Thymus (tissue), 11 donors: ENCODE measurements at regions not wholly inside any gene's neighbourhood (a gene's known extent, or its start where the extent isn't known, plus 50 kb on each side); places are given as distances from the start of the nearest gene placed in this dataset.

Experiments
- DNase-seq, 9 donors: peaks; one replicate each; pipeline ENCODE4 v3.0.0-alpha.2; 2013; ENCODE audit warnings: low spot score in 9 of 9, low read depth in 6 of 9, missing footprints in 1 of 9
- H3K27ac ChIP-seq, 2 donors: one replicate each; pipeline ENCODE4 v1.5.1; 2013; ENCODE audit warnings: control low read depth in 1 of 2, low read depth in 1 of 2, low read length in 1 of 2, mild to moderate bottlenecking in 1 of 2, moderate library complexity in 1 of 2
- H3K27me3 ChIP-seq, 2 donors: one replicate each; pipeline ENCODE4 v1.5.1; 2013; ENCODE audit warnings: low read length in 1 of 2; ENCODE audit not compliant: control insufficient read depth in 2 of 2, insufficient read depth in 1 of 2
- H3K36me3 ChIP-seq, 2 donors: one replicate each; pipeline ENCODE4 v1.5.1; 2013; ENCODE audit warnings: low read length in 1 of 2, mild to moderate bottlenecking in 1 of 2, moderate library complexity in 1 of 2; ENCODE audit not compliant: control insufficient read depth in 2 of 2, insufficient read depth in 2 of 2
- H3K4me1 ChIP-seq, 2 donors: one replicate each; pipeline ENCODE4 v1.5.1; 2013; ENCODE audit warnings: low read length in 2 of 2; ENCODE audit not compliant: control insufficient read depth in 2 of 2, insufficient read depth in 2 of 2
- H3K4me3 ChIP-seq, 2 donors: one replicate each; pipeline ENCODE4 v1.5.1; 2013; ENCODE audit warnings: low read length in 2 of 2, control low read depth in 1 of 2, mild to moderate bottlenecking in 1 of 2
- H3K9me3 ChIP-seq, 2 donors: one replicate each; pipeline ENCODE4 v1.5.1; 2013; ENCODE audit warnings: low read length in 1 of 2, mild to moderate bottlenecking in 1 of 2; ENCODE audit not compliant: control insufficient read depth in 2 of 2, insufficient read depth in 1 of 2
- WGBS: extraction: QIAGEN DNeasy Blood & Tissue Kit; methylation state at CpG from one replicate; pipeline ENCODE4 v1.1.7; 2013; 5-methylcytosine and 5-hydroxymethylcytosine counted together
- donor health status: healthy.

- Histone ChIP-seq H3K27ac (no peak overlapping the region), H3K4me3 (no peak overlapping the region), H3K9me3 (no peaks in the 10 kb centered on the region), H3K27me3 (peaks cover 0 to 8% of the 10 kb centered on the region in 2 donors), H3K4me1 (no peaks in the 10 kb centered on the region), H3K36me3 (no peaks in the 10 kb centered on the region)
- DNase-seq, result no peak
- WGBS, result 78% methylated on average over 4 of the region's 4 CpGs
Measured at GRCh38 chr12:95402096-95402495, 71.9 kb upstream of the METAP2 start.

GRCh38 chr12:95408201-95408600 is 65.8 kb upstream of the METAP2 start:
- Histone ChIP-seq H3K27ac (no peak overlapping the region), H3K36me3 (no peaks in the 10 kb centered on the region), H3K9me3 (no peaks in the 10 kb centered on the region), H3K4me3 (no peak overlapping the region), H3K4me1 (no peaks in the 10 kb centered on the region), H3K27me3 (no peaks in the 10 kb centered on the region)
- no peak for DNase-seq
- WGBS, result 94% methylated on average over 8 of the region's 8 CpGs

GRCh38 chr12:95411057-95411456 is 62.9 kb upstream of the METAP2 start:
- Histone ChIP-seq H3K4me1 (no peaks in the 10 kb centered on the region), H3K27ac (no peak overlapping the region), H3K9me3 (no peaks in the 10 kb centered on the region), H3K36me3 (no peaks in the 10 kb centered on the region), H3K4me3 (no peak overlapping the region), H3K27me3 (no peaks in the 10 kb centered on the region)
- WGBS, result 98% methylated on average over 3 of the region's 3 CpGs
- no peak for DNase-seq

GRCh38 chr12:95411466-95411865 is 62.5 kb upstream of the METAP2 start:
- no peaks in the 10 kb centered on the region for H3K4me1 ChIP-seq
- H3K9me3 ChIP-seq, result no peaks in the 10 kb centered on the region
- WGBS, result 90% methylated on average over 3 of the region's 3 CpGs
- H3K36me3 ChIP-seq, result no peaks in the 10 kb centered on the region
- H3K27ac ChIP-seq, result no peak overlapping the region
- no peak for DNase-seq
- no peak overlapping the region for H3K4me3 ChIP-seq
- H3K27me3 ChIP-seq, result no peaks in the 10 kb centered on the region

GRCh38 chr12:95412482-95413311 is 61.3 kb upstream of the METAP2 start:
- DNase-seq, result no peak

GRCh38 chr12:95413576-95413975 is 60.4 kb upstream of the METAP2 start:
- 94% methylated on average over 3 of the region's 3 CpGs for WGBS
- H3K9me3 ChIP-seq, result no peaks in the 10 kb centered on the region
- no peak overlapping the region for H3K4me3 ChIP-seq
- H3K36me3 ChIP-seq, result no peaks in the 10 kb centered on the region
- H3K4me1 ChIP-seq, result no peaks in the 10 kb centered on the region
- no peak overlapping the region for H3K27ac ChIP-seq
- no peak for DNase-seq
- no peaks in the 10 kb centered on the region for H3K27me3 ChIP-seq

More at GRCh38 chr12:95412482-95413311, 61.3 kb upstream of the METAP2 start:
- WGBS, result 96% methylated on average over 4 of the region's 4 CpGs
- H3K36me3 ChIP-seq, result no peaks in the 10 kb centered on the region
- no peak overlapping the region for H3K27ac ChIP-seq
- no peaks in the 10 kb centered on the region for H3K27me3 ChIP-seq
- H3K4me3 ChIP-seq, result no peak overlapping the region
- no peaks in the 10 kb centered on the region for H3K4me1 ChIP-seq
- H3K9me3 ChIP-seq, result no peaks in the 10 kb centered on the region

GRCh38 chr12:95415451-95415850 is 58.5 kb upstream of the METAP2 start:
- no peak for DNase-seq
- WGBS, result 36% methylated on average over 1 of the region's 1 CpG

GRCh38 chr12:95416111-95416636 is 57.8 kb upstream of the METAP2 start:
- no peaks in the 10 kb centered on the region for H3K4me1 ChIP-seq
- no peak for DNase-seq
- WGBS, result 88% methylated on average over 5 of the region's 5 CpGs

More at GRCh38 chr12:95415451-95415850, 58.5 kb upstream of the METAP2 start:
- Histone ChIP-seq H3K36me3 (no peaks in the 10 kb centered on the region), H3K27me3 (no peaks in the 10 kb centered on the region), H3K4me1 (no peaks in the 10 kb centered on the region), H3K9me3 (no peaks in the 10 kb centered on the region), H3K4me3 (no peak overlapping the region), H3K27ac (no peak overlapping the region)

GRCh38 chr12:95417372-95417771 is 56.6 kb upstream of the METAP2 start:
- Histone ChIP-seq H3K4me3 (no peak overlapping the region), H3K36me3 (no peaks in the 10 kb centered on the region), H3K27ac (no peak overlapping the region), H3K9me3 (no peaks in the 10 kb centered on the region), H3K4me1 (no peaks in the 10 kb centered on the region), H3K27me3 (no peaks in the 10 kb centered on the region)
- DNase-seq, result no peak
- 96% methylated on average over 2 of the region's 2 CpGs for WGBS

More at GRCh38 chr12:95416111-95416636, 57.8 kb upstream of the METAP2 start:
- Histone ChIP-seq H3K36me3 (no peaks in the 10 kb centered on the region), H3K27ac (no peak overlapping the region), H3K9me3 (no peaks in the 10 kb centered on the region), H3K27me3 (no peaks in the 10 kb centered on the region), H3K4me3 (no peak overlapping the region)
